G401 (cell line): ENCODE measurements at regions not wholly inside any gene's neighbourhood (a gene's known extent, or its start where the extent isn't known, plus 50 kb on each side); places are given as distances from the start of the nearest gene placed in this dataset.
"Not testable (repeated sequence)": the region's sequence is repeated elsewhere in the genome, so short reads cannot be mapped to it uniquely, and the experiment has no call there.

Experiments
- DNase-seq: peaks from one replicate; pipeline ENCODE4 v3.0.0-alpha.2; 2015; ENCODE audit warnings: low spot score
- in situ Hi-C: cut with HindIII; loops from 2 replicates; pipeline ENCODE4 v1.10.0; 2016; ENCODE audit warnings: low sequenced_read_pairs, mixed read lengths

DNA sequence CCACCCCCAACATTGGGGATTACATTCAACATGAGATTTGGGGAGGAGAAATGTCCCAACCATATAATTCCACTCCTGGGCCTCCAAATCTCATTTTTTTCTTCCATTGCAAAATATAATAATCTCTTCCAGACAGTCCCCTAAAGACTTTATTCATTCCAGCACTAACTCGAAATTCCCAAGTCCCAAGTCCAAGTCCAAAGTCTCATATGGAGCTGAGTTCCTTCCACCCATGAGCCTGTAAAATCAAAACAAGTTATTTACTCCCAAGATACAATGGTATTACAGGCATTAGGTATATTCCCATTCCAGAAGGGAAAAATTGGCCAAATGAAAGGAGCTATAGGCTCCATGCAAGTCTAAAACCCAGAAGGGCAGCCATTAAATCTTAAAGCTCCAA, 56.7 kb downstream of the P2RY1 start:
- in situ Hi-C loops: no loop called here

DNA sequence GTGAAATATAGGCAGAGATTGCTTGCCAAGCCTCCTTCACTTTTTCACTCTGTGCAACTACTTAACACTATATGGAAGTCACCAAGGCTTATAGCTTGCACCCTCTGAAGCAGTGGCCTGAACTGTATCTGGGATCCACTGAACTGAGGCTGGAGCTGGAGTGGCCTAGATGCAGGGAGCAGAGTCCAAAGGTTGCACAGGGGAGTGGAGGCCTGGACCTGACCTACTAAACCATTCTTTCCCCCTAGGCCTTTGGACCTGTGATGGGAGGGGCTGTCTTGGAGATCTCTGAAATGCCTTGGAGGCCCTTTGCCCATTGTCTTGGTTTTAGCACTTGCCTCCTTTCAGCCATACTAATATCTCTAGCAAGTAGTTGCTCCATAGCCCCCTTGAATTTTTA, 57.5 kb downstream of the P2RY1 start:
- in situ Hi-C loops: no loop called here
- no peak for DNase-seq

More for the DNA sequence above, 56.7 kb downstream of the P2RY1 start:
- DNase-seq: no peak

DNA sequence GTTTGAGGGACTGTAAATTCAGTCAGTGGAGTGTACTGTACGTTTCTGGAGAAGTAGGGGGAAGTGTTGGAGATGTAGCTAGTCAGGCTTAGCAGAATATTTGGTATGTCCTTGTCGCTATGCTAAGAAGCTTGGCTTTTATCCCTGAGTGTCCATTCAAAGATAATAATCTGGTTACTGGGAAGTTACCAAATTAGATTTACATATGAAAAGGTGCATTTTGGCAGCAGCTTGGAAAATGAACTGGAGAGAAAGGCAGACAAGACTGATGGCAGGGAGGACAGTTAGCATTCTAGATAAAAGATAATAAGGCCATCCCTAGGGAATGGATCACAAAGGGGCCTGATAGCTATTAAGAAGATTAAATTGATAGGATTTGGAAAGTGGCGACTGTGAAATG, 58.7 kb downstream of the P2RY1 start:
- in situ Hi-C loops: no loop called here
- DNase-seq: no peak

DNA sequence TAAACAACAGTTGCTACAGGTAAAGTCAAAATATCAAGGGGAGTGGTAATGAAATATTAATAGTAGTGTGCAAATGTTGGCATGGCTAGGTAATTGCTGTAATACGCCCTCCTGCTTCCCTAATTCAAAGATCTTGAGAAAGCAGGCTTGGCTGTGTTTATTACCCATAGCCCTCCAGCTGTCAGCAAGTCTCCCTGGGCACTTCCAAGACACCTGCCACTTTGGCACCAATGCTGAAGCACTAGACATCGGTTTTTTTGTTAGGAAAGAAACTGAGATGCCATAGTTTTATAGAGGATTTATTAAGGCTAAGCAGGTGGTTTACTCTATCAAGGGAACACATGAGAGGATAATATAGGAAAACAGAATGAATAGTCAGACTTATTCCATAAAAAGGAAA, 64.4 kb downstream of the P2RY1 start:
- in situ Hi-C loops: no loop called here
- no peak for DNase-seq

DNA sequence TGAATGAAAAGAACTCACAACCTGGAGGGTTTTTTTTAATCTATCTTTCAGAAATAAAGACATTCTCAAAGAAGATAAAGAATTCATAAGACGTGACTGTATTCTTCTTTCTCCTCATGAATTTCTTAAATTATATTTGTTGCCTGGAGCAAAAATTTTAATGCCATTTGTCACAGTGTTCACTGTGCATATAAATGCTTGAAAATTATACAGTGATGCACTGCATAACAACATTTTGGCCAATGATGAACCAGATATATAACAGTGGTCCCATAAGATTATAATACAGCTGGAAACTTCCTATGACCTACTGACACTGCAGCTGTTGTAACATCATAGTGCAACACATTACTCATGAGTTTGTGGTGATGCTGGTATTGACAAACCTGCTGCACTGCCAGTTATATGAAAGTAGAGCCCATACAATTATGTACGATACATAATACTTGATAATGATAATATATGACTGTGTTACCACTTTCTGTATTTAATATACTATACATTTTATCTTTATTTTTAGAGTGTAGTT, 67.3 kb downstream of the P2RY1 start:
- no peak for DNase-seq
- in situ Hi-C loops: no loop called here

DNA sequence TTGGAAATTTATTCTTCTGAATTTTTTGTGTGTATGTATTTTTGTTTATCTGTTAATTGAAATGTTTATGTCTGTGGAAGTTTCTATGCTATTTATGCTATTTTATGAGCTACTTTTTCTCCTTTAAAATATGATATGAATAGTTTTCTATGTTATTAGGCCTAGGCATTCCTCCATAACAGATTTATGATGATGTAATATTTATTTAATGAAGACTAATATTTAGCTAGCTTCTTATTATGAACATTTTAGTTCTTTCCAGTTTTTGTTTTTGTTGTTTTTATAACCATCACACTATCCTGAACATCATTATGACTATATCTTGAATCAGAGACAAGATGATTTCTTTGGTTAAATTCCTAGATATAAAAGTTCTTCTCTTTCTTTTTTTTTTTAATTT, 70.7 kb downstream of the P2RY1 start:
- no peak for DNase-seq
- in situ Hi-C loops: no loop called here

DNA sequence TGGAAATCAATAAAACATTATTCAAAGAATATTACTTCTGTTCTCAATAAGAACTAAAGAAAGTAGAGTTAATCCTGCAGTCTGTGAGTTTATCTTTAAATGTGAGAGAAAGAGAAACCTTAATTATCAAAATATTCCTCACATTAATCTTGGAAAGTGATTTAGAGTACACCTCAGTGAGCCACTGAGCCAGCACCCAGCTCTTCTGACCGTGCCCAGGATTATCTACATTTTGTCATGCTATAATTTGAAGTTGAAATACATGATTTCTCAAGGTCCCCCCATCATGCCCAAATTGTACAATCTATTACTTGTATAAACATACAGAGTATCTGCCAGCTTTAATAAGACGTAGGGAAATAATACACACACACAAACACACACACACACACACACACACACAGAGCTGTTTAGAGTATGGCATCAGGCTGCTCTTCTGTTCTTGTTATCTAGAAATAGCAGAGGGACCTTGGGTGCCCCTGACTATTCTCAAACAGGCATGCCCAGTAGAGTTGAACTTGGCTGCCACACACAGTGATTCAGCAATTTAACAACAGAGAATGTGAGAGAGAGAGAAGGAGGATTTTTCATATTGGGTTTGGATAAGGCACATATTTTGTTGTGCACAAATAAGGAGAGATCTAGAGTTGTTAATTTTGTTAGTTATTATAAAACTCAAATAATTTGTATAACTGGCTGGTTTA, 74.4 kb downstream of the P2RY1 start:
- in situ Hi-C loops: no loop called here
- no peak for DNase-seq

DNA sequence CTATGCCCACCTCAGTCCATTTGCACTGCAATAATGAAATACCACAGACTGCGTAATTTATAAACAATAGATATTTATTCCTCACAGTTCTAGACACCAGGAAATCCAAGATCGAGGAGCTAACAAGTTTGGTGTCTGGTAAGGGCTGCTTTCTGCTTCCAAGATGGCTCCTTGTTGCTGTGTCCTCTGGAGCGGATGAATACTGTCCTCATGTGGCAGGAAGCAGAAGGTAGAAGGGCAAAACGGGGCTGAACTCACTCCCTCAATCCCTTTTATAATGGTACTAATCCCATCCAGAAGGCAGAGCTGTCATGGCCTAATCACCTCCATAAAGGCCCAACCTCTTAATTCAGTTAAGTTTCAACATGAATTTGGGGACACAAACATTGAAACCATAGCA, 75.3 kb downstream of the P2RY1 start:
- in situ Hi-C loops: no loop called here
- DNase-seq: no peak

DNA sequence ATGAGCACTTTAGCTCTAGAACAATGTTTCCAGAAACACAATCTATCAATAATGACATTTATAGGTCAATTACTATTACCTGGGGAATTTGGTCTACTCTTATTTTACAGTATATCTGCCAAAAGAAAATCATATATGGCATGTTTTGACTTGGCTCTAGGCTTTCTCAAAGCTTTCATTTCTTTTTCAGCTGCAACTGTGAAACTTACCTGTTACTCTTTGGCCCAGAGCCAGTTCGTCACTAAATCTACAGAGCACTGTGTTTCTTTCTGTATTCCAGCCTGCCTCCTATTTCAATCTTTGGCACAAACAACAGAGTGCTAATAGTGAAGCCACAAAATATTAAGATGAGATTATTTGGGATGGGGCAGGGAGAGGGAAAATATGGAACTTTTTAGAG, 76.0 kb downstream of the P2RY1 start:
- in situ Hi-C loops: no loop called here

DNA sequence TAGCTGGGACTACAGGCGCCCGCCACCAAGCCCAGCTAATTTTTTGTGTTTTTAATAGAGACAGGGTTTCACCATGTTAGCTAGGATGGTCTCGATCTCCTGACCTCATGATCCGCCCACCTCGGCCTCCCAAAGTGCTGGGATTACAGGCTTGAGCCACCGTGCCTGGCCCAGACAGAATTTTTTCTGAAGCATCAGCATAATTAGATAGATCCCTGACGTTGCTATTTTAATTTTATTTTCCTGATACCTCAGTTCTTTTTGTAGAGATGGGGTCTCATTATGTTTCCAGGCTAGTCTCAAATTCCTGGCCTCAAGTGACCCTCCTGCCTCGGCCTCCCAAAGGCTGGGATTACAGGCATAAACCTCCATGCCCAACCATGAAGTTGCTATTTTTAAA, 79.8 kb downstream of the P2RY1 start:
- in situ Hi-C loops, DNase-seq: not testable (repeated sequence)

More for the DNA sequence above, 76.0 kb downstream of the P2RY1 start:
- DNase-seq: no peak

DNA sequence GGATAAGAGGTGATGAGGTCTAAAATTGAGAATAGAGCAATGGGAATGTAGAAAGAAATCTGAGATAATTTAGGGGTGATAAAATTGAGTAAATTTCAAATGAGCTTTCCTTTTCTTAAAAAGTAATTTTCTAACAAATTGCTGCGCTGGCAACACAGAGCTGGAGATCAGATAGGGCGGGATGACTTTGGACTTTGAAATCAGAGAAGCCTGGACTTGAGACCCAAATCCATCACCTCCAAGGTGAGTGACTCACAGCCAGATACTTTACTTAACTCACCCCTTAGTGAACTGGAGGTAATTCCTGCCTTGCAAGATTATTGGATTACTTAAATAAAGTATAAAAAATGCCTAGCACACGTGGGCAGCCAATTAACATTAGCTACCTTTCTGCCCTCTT, 80.8 kb downstream of the P2RY1 start:
- no peak for DNase-seq
- in situ Hi-C loops: no loop called here

DNA sequence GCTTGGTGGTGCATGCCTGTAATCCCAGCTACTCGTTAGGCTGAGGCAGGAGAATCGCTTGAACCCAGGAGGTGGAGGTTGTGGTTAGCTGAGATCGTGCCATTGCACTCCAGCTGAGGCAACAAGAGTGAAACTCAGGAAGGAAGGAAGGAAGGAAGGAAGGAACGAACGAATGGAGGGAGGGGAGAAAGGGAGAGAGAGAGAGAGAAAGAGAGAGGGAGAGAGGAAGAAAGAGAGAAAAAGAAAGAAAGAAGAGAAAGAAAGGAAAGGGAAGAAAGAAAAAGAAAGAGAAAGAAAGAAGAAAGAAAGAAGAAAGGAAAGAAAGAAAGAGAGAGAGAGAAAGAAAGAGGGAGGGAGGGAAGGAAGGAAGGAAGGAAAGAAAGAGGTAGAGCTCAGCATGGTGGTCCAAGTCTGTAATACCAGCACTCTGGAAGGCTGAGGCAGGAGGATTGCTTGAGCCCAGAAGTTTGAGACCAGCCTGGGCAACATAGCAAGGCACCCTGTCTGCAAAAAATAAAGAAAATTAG, 81.9 kb downstream of the P2RY1 start:
- in situ Hi-C loops: no loop called here
- no peak for DNase-seq

DNA sequence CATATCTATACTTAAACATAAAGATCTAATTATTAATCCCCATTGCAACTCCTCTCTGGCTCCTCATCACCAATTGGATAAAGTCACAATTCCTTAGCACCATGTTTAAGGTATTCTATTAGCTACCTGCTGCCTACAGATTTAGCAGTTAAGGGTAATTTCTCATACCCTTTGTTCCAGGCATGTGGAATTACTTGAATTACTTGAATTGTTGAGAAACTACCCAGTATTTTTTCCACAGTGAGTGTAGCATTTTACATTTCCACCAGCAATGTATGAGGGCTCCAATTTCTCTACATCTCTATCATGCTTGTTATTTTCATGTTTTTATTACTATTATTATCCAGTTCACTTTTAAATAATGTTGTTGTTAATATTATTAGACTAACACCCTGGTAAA, 86.4 kb downstream of the P2RY1 start:
- no peak for DNase-seq
- in situ Hi-C loops: no loop called here

DNA sequence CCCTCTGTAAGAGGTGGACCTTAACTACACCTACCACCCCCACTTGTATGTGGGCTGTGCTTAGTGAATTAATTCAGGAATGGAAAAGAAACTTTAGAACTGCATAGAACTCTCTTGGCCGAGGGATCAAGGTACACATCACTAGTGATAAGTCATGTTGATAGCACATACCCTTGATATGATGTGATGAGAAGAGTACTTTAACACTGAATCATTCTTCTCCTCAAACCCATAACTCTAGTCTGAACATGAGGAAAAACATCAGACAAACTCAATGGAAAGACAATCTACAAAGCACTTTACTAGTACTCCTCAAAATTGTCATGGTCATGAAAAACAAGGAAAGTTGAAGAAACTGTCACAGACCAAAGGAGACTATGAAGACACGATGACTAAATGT, 87.6 kb downstream of the P2RY1 start:
- no peak for DNase-seq
- in situ Hi-C loops: no loop called here

DNA sequence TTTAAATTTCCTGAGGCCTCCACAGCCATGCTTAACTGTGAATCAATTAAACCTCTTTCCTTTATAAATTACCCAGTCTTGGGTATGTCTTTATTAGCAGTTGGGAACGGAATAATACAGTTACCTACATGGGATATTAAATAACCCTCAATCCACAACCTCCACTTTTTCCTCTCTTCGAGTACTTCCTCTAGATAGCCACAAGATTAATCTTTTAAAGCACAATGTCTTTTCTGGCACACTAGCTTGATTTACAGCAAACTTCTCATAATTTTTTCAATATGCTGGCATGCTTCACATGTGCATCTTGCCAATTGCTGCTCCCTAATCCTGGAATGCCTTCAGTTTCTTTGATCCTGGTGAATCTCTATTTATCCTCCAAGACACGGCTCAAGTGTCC, 92.2 kb downstream of the P2RY1 start:
- DNase-seq: no peak
- in situ Hi-C loops: no loop called here

DNA sequence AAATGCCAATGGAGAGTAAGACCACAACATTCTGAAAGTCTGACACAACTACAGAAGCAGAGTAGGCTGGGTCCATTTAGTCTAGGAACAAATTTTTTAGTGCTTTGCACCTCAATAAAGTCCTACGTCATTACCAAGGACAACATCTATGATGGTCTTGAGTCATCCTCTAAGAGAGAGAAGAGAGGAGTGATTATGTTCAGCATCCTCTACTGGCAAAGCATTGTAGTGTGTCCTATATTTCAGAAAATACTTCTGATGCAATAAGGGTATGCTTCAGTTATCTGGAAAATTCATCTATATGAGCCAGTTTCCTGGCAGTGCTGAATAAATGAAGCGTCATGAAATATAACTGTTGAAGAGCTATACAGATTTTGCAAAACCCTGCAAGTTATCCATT, 95.6 kb downstream of the P2RY1 start:
- no peak for DNase-seq
- in situ Hi-C loops: no loop called here

DNA sequence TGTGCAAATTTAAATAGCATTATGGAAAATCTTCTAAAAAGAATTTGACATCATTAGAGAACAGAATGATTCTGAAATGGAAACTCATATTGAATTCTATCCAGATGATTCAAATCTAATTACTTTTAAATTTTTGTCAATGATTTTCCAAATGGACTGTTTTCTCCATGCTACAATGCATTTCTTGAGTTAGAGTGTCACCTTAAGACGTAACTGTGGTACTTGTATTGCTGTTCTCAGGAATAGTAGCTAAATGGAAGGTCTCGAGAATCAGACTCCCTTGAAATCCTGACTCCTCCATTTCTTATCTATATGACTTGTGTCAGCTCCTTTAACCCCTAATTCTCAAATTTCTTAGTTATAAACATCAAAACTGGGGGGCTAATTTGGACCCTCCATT, 102.3 kb downstream of the P2RY1 start:
- in situ Hi-C loops: no loop called here
- DNase-seq: no peak

DNA sequence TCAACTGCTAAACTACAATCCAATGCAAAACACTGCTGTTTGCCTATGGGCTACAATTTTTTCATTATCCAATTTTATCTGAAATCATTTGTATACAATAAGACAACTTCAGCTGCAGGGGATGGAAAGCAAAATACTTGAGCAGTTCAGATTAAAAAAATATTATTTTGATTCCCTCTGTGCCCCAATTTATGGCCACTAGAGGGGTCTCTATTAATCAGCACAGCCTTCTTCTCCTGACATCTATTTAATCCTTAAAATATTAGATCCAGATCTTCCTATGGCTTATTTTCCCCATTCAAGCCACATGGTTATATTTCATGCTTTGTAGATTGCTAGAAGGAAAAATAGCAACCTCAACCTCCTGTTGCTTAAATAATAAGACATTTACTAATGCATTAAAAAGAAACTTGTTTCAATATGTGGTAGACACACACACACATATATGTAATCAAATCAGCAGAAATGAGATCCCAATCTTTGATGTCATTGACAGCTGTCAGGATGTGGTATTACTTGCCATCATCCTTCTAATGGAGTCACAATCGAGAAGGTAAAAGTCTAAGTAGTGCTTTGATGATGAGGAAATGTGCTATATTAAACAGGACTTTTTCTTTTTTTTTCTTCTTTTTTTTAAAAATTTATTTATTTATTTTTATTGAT, 104.2 kb downstream of the P2RY1 start:
- no peak for DNase-seq
- in situ Hi-C loops: no loop called here

DNA sequence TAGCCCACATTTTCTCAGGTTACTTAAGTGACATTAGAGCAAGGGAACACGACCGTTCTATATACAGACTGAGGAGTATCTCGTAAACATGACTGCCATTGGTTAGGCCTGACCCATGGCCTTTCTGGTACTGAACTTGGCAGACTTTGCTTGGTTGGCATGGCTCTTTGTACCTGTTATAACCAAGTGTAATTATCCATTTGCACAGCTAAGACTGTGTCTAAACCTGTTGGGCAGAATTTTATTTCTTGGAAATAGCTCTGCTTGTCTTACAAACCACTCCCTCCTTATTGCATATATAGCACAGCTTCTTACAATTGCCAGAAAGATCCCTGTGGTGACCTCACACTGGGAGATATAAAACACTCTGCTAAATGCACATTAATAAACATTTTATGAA, 106.9 kb downstream of the P2RY1 start:
- no peak for DNase-seq
- in situ Hi-C loops: no loop called here

DNA sequence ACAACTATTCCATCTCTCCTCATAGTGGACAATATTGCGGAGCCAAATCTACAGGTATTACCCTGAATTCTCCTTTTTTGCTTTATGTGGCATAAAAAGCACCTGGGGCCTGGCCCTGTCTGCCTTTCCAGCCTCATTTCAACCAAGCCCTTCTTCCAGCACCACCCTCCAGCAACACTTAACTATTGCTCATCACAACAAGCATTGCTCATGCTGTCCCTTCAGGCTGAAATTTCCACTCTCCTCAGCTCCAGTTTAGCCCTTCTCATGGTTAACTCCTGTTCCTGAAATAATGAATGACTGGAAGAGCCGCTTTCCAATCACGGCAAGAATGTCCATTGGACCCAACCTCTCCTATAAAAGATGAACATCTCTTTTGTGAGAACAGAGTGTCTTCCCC, 107.4 kb downstream of the P2RY1 start:
- in situ Hi-C loops: no loop called here
- DNase-seq: no peak

DNA sequence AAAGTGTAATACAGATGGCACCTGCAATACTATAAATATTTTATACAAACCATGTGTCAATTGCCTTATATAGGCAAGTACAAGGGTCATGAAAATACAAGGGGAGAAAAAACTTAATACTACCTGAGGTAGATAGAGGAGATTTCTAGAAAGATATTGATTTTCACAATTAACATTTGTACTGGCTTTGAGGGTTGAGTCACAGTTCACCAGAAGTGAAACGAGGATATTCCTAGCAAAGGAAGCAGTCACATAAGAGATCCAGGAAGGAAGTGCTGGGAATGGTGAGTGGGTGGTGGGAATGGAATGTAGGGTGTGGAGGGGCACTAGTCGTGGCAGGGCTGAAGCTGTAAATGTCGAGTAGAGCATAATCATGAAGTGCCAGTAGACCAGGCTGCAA, 108.7 kb downstream of the P2RY1 start:
- DNase-seq: no peak

More for the DNA sequence above, 108.7 kb downstream of the P2RY1 start:
- in situ Hi-C loops: no loop called here
